ENCODE measurements at regions not wholly inside any gene's neighbourhood (a gene's known extent, or its start where the extent isn't known, plus 50 kb on each side); places are given as distances from the start of the nearest gene placed in this dataset.

GRCh38 chr20:59388402-59388801 is 88.0 kb downstream of the EDN3 start:
- Histone ChIP-seq H3K27me3 (ENCODE audit: control insufficient read depth, insufficient read depth, low read length) (peaks cover 5% of the 10 kb centered on the region), H3K4me3 (ENCODE audit: low read length) (no peak overlapping the region), H3K9ac (ENCODE audit: low read length) (no peak overlapping the region), H3K9me3 (ENCODE audit: control insufficient read depth, low read length) (no peaks in the 10 kb centered on the region), H3K4me1 (ENCODE audit: control insufficient read depth, insufficient read depth, low read length) (no peaks in the 10 kb centered on the region), H3K36me3 (ENCODE audit: control insufficient read depth, insufficient read depth, low read length) (no peaks in the 10 kb centered on the region)

GRCh38 chr20:59390437-59390836 is 90.0 kb downstream of the EDN3 start:
- no peaks in the 10 kb centered on the region for H3K9me3 ChIP-seq (ENCODE audit: control insufficient read depth, low read length)
- H3K36me3 ChIP-seq (ENCODE audit: control insufficient read depth, insufficient read depth, low read length): no peaks in the 10 kb centered on the region
- no peak overlapping the region for H3K9ac ChIP-seq (ENCODE audit: low read length)
- H3K27me3 ChIP-seq (ENCODE audit: control insufficient read depth, insufficient read depth, low read length): peaks cover 3% of the 10 kb centered on the region
- H3K4me3 ChIP-seq (ENCODE audit: low read length): no peak overlapping the region
- H3K4me1 ChIP-seq (ENCODE audit: control insufficient read depth, insufficient read depth, low read length): no peaks in the 10 kb centered on the region

GRCh38 chr20:59391975-59392374 is 91.6 kb downstream of the EDN3 start:
- no peak overlapping the region for H3K9ac ChIP-seq (ENCODE audit: low read length)
- no peak overlapping the region for H3K4me3 ChIP-seq (ENCODE audit: low read length)
- no peaks in the 10 kb centered on the region for H3K9me3 ChIP-seq (ENCODE audit: control insufficient read depth, low read length)
- H3K27me3 ChIP-seq (ENCODE audit: control insufficient read depth, insufficient read depth, low read length): no peaks in the 10 kb centered on the region
- H3K4me1 ChIP-seq (ENCODE audit: control insufficient read depth, insufficient read depth, low read length): no peaks in the 10 kb centered on the region
- no peaks in the 10 kb centered on the region for H3K36me3 ChIP-seq (ENCODE audit: control insufficient read depth, insufficient read depth, low read length)

GRCh38 chr20:59392736-59393135 is 92.3 kb downstream of the EDN3 start:
- no peak overlapping the region for H3K9ac ChIP-seq (ENCODE audit: low read length)
- no peak overlapping the region for H3K4me3 ChIP-seq (ENCODE audit: low read length)
- no peaks in the 10 kb centered on the region for H3K9me3 ChIP-seq (ENCODE audit: control insufficient read depth, low read length)
- no peaks in the 10 kb centered on the region for H3K36me3 ChIP-seq (ENCODE audit: control insufficient read depth, insufficient read depth, low read length)
- no peaks in the 10 kb centered on the region for H3K27me3 ChIP-seq (ENCODE audit: control insufficient read depth, insufficient read depth, low read length)
- H3K4me1 ChIP-seq (ENCODE audit: control insufficient read depth, insufficient read depth, low read length): no peaks in the 10 kb centered on the region

GRCh38 chr20:59393142-59393541 is 92.7 kb downstream of the EDN3 start:
- Histone ChIP-seq H3K36me3 (ENCODE audit: control insufficient read depth, insufficient read depth, low read length) (no peaks in the 10 kb centered on the region), H3K9me3 (ENCODE audit: control insufficient read depth, low read length) (no peaks in the 10 kb centered on the region), H3K4me1 (ENCODE audit: control insufficient read depth, insufficient read depth, low read length) (no peaks in the 10 kb centered on the region), H3K27me3 (ENCODE audit: control insufficient read depth, insufficient read depth, low read length) (no peaks in the 10 kb centered on the region), H3K9ac (ENCODE audit: low read length) (no peak overlapping the region), H3K4me3 (ENCODE audit: low read length) (no peak overlapping the region)

GRCh38 chr20:59395729-59396128 is 95.3 kb downstream of the EDN3 start:
- Histone ChIP-seq H3K27me3 (ENCODE audit: control insufficient read depth, insufficient read depth, low read length) (peaks cover 8% of the 10 kb centered on the region), H3K4me1 (ENCODE audit: control insufficient read depth, insufficient read depth, low read length) (no peaks in the 10 kb centered on the region), H3K9me3 (ENCODE audit: control insufficient read depth, low read length) (no peaks in the 10 kb centered on the region), H3K4me3 (ENCODE audit: low read length) (no peak overlapping the region), H3K9ac (ENCODE audit: low read length) (no peak overlapping the region), H3K36me3 (ENCODE audit: control insufficient read depth, insufficient read depth, low read length) (no peaks in the 10 kb centered on the region)

GRCh38 chr20:59398537-59399205 is 98.3 kb downstream of the EDN3 start:
- peaks cover 13% of the 10 kb centered on the region for H3K4me1 ChIP-seq (ENCODE audit: control insufficient read depth, insufficient read depth, low read length)
- H3K27me3 ChIP-seq (ENCODE audit: control insufficient read depth, insufficient read depth, low read length): peaks cover 23% of the 10 kb centered on the region
- no peak overlapping the region for H3K9ac ChIP-seq (ENCODE audit: low read length)
- no peaks in the 10 kb centered on the region for H3K9me3 ChIP-seq (ENCODE audit: control insufficient read depth, low read length)
- no peaks in the 10 kb centered on the region for H3K36me3 ChIP-seq (ENCODE audit: control insufficient read depth, insufficient read depth, low read length)
- H3K4me3 ChIP-seq (ENCODE audit: low read length): no peak overlapping the region

- Histone ChIP-seq H3K4me1 (ENCODE audit: control insufficient read depth, insufficient read depth, low read length) (peaks cover 18% of the 10 kb centered on the region), H3K4me3 (ENCODE audit: low read length) (no peak overlapping the region), H3K9ac (ENCODE audit: low read length) (no peak overlapping the region), H3K27me3 (ENCODE audit: control insufficient read depth, insufficient read depth, low read length) (peaks cover 32% of the 10 kb centered on the region), H3K9me3 (ENCODE audit: control insufficient read depth, low read length) (no peaks in the 10 kb centered on the region), H3K36me3 (ENCODE audit: control insufficient read depth, insufficient read depth, low read length) (no peaks in the 10 kb centered on the region)
These were observed 99.2 kb downstream of the EDN3 start for GRCh38 chr20:59399426-59400099.

GRCh38 chr20:59400708-59401107 is 100.3 kb downstream of the EDN3 start:
- Histone ChIP-seq H3K9me3 (ENCODE audit: control insufficient read depth, low read length) (no peaks in the 10 kb centered on the region), H3K27me3 (ENCODE audit: control insufficient read depth, insufficient read depth, low read length) (peaks cover 40% of the 10 kb centered on the region)

GRCh38 chr20:59402681-59403080 is 102.3 kb downstream of the EDN3 start:
- Histone ChIP-seq H3K36me3 (ENCODE audit: control insufficient read depth, insufficient read depth, low read length) (no peaks in the 10 kb centered on the region), H3K9ac (ENCODE audit: low read length) (peak overlapping the region; percentile 33), H3K27me3 (ENCODE audit: control insufficient read depth, insufficient read depth, low read length) (peaks cover 40% of the 10 kb centered on the region), H3K9me3 (ENCODE audit: control insufficient read depth, low read length) (no peaks in the 10 kb centered on the region), H3K4me3 (ENCODE audit: low read length) (no peak overlapping the region), H3K4me1 (ENCODE audit: control insufficient read depth, insufficient read depth, low read length) (peaks cover 18% of the 10 kb centered on the region)

More at GRCh38 chr20:59400708-59401107, 100.3 kb downstream of the EDN3 start:
- Histone ChIP-seq H3K9ac (ENCODE audit: low read length) (no peak overlapping the region), H3K4me1 (ENCODE audit: control insufficient read depth, insufficient read depth, low read length) (peaks cover 18% of the 10 kb centered on the region), H3K36me3 (ENCODE audit: control insufficient read depth, insufficient read depth, low read length) (no peaks in the 10 kb centered on the region), H3K4me3 (ENCODE audit: low read length) (no peak overlapping the region)

GRCh38 chr20:59403261-59403961 is 103.0 kb downstream of the EDN3 start:
- peaks cover 40% of the 10 kb centered on the region for H3K27me3 ChIP-seq (ENCODE audit: control insufficient read depth, insufficient read depth, low read length)
- H3K9me3 ChIP-seq (ENCODE audit: control insufficient read depth, low read length): no peaks in the 10 kb centered on the region
- H3K4me1 ChIP-seq (ENCODE audit: control insufficient read depth, insufficient read depth, low read length): peaks cover 18% of the 10 kb centered on the region
- H3K4me3 ChIP-seq (ENCODE audit: low read length): no peak overlapping the region
- no peaks in the 10 kb centered on the region for H3K36me3 ChIP-seq (ENCODE audit: control insufficient read depth, insufficient read depth, low read length)
- peak overlapping the region; percentile 33 for H3K9ac ChIP-seq (ENCODE audit: low read length)

- H3K4me1 ChIP-seq (ENCODE audit: control insufficient read depth, insufficient read depth, low read length): peaks cover 18% of the 10 kb centered on the region
These were observed 103.5 kb downstream of the EDN3 start for GRCh38 chr20:59403962-59404314.

More at GRCh38 chr20:59403962-59404314, 103.5 kb downstream of the EDN3 start:
- H3K27me3 ChIP-seq (ENCODE audit: control insufficient read depth, insufficient read depth, low read length): peaks cover 38% of the 10 kb centered on the region
- H3K9me3 ChIP-seq (ENCODE audit: control insufficient read depth, low read length): no peaks in the 10 kb centered on the region
- no peaks in the 10 kb centered on the region for H3K36me3 ChIP-seq (ENCODE audit: control insufficient read depth, insufficient read depth, low read length)
- H3K4me3 ChIP-seq (ENCODE audit: low read length): no peak overlapping the region
- no peak overlapping the region for H3K9ac ChIP-seq (ENCODE audit: low read length)
